Aorta (tissue), 5 donors: ENCODE measurements at regions not wholly inside any gene's neighbourhood (a gene's known extent, or its start where the extent isn't known, plus 50 kb on each side); places are given as distances from the start of the nearest gene placed in this dataset.

Experiments used
- ATAC-seq: fragments of 200-7000 bp; cut with Tn5 transposase; one replicate; pipeline ENCODE4 v1.9.1; 2022; ENCODE audit warnings: moderate library complexity; ENCODE audit not compliant: low FRiP score
- DNase-seq, 2 donors: peaks; one replicate each; pipeline ENCODE4 v3.0.0-alpha.2; 2020
- H3K27ac ChIP-seq, 2 donors: one replicate each; pipeline ENCODE4 v1.5.1; 2013; ENCODE audit warnings: low read length in 2 of 2, mild to moderate bottlenecking in 2 of 2, moderate library complexity in 2 of 2, control low read depth in 1 of 2, inconsistent platforms in 1 of 2, low read depth in 1 of 2
- H3K27me3 ChIP-seq, 2 donors: one replicate each; pipeline ENCODE4 v1.6.1; 2013; ENCODE audit warnings: control low read depth in 1 of 2, low read length in 1 of 2, mild to moderate bottlenecking in 1 of 2, moderate library complexity in 1 of 2; ENCODE audit not compliant: insufficient read depth in 2 of 2, control insufficient read depth in 1 of 2
- H3K36me3 ChIP-seq, 2 donors: one replicate each; pipeline ENCODE4 v1.6.1; 2013; ENCODE audit warnings: control low read depth in 1 of 2, low read length in 1 of 2, mild to moderate bottlenecking in 1 of 2; ENCODE audit not compliant: insufficient read depth in 2 of 2, control insufficient read depth in 1 of 2
- H3K4me1 ChIP-seq, 2 donors: one replicate each; pipeline ENCODE4 v1.6.1; 2013; ENCODE audit warnings: low read length in 2 of 2, control low read depth in 1 of 2, mild to moderate bottlenecking in 1 of 2, moderate library complexity in 1 of 2; ENCODE audit not compliant: insufficient read depth in 2 of 2, control insufficient read depth in 1 of 2
- H3K4me3 ChIP-seq, 2 donors: one replicate each; pipeline ENCODE4 v1.5.1; 2013; ENCODE audit warnings: low read length in 2 of 2, control low read depth in 1 of 2, mild to moderate bottlenecking in 1 of 2
- H3K9me3 ChIP-seq: one replicate; pipeline ENCODE4 v1.6.1; 2013; ENCODE audit warnings: mild to moderate bottlenecking, low read length; ENCODE audit not compliant: control insufficient read depth
- WGBS, 2 donors: extraction: QIAGEN DNeasy Blood & Tissue Kit; methylation state at CpG; one replicate each; pipeline ENCODE4 v1.1.7; 2013; 5-methylcytosine and 5-hydroxymethylcytosine counted together
- intact Hi-C, 2 donors: fragments of 100-400 bp; cut with DNase I; formaldehyde crosslinking; loops; one replicate each; pipeline versions ENCODE4 v1.14.2 to v1.15.0; 2022
- donor health status: healthy with polysubstance abuse.
- donor health status: Bipolar disorder and iron deficiency.
- donor health status: DM: no; HTN: no; CAD: no.
- donor health status: DM: no; HTN: no; CAD: no.
- donor health status: DM: yes; HTN: yes; CAD: no.

DNA sequence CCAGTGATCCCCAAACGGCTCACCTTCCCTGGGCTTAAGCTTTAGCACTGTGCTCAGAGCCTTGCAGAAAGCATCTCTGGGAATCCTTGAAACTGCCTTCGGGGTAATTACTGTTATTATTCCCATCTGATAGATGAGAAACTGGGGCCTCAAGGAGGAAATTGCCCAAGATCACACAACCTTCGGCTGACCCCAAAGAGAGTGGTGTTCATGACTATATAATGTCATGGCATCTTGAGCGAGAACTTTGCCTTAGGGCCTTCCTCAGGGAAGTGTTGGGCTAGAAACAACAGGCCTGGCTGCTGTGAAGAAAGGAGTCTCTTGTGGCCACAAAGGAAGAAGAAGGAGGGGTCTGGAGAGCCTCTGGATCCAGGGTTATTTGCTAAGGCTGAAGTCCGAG is 388.7 kb upstream of the CFAP20DC start:
- H3K36me3 ChIP-seq: no peaks in the 10 kb centered on the region
- H3K4me1 ChIP-seq: no peaks in the 10 kb centered on the region
- no peaks in the 10 kb centered on the region for H3K27me3 ChIP-seq
- no peak overlapping the region for H3K27ac ChIP-seq
- H3K4me3 ChIP-seq: no peak overlapping the region
- ATAC-seq (no peak), DNase-seq (no peak)
- WGBS, 2 donors: 87 to 91% methylated on average over 5 of the region's 5 CpGs
- H3K9me3 ChIP-seq: no peaks in the 10 kb centered on the region
- intact Hi-C loops: no loop called here

GRCh38 chr3:59436164-59436958 is 386.5 kb upstream of the CFAP20DC start:
- ATAC-seq: no peak
- H3K9me3 ChIP-seq: no peaks in the 10 kb centered on the region
- intact Hi-C loops: no loop called here
- H3K4me1 ChIP-seq: no peaks in the 10 kb centered on the region
- no peak overlapping the region for H3K4me3 ChIP-seq
- no peak overlapping the region for H3K27ac ChIP-seq
- H3K36me3 ChIP-seq: no peaks in the 10 kb centered on the region
- 60 to 67% methylated on average over 2 of the region's 2 CpGs for WGBS, 2 donors
- no peaks in the 10 kb centered on the region for H3K27me3 ChIP-seq
- DNase-seq: no peak

- no peaks in the 10 kb centered on the region for H3K9me3 ChIP-seq
- 80 to 84% methylated on average over 4 of the region's 4 CpGs for WGBS, 2 donors
- ATAC-seq (no peak), DNase-seq (no peak)
- no peaks in the 10 kb centered on the region for H3K36me3 ChIP-seq
- no peak overlapping the region for H3K4me3 ChIP-seq
- H3K27ac ChIP-seq: no peak overlapping the region
- H3K4me1 ChIP-seq: no peaks in the 10 kb centered on the region
- intact Hi-C loops: no loop called here
- no peaks in the 10 kb centered on the region for H3K27me3 ChIP-seq
Observed at GRCh38 chr3:59433546-59433945, 383.7 kb upstream of the CFAP20DC start.

DNA sequence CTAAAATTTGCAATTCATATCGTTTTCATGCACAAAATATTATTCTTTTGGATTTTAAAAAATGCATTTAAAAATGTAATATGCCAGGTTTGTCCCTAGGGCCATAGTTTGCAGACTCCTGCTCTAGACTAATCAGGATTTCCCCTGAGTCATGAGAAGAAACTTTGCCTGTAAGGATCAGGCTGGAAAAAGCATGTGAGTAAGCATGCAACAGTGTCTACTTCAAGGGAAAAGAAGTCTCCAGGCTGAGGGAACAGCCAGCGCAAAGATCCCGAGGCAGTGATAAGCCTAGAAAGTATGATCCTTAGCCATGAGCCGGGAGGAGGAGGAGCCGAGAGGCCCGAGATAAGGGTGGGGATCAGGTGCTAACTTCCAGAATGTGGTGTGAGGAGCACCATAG is 382.8 kb upstream of the CFAP20DC start:
- H3K4me3 ChIP-seq: no peak overlapping the region
- intact Hi-C loops: no loop called here
- DNase-seq (no peak), ATAC-seq (no peak)
- no peaks in the 10 kb centered on the region for H3K4me1 ChIP-seq
- H3K27me3 ChIP-seq: no peaks in the 10 kb centered on the region
- 72 to 76% methylated on average over 6 of the region's 6 CpGs for WGBS, 2 donors
- H3K36me3 ChIP-seq: no peaks in the 10 kb centered on the region
- no peaks in the 10 kb centered on the region for H3K9me3 ChIP-seq
- no peak overlapping the region for H3K27ac ChIP-seq

GRCh38 chr3:59430341-59430740 is 380.5 kb upstream of the CFAP20DC start:
- Histone ChIP-seq H3K36me3 (no peaks in the 10 kb centered on the region), H3K27me3 (no peaks in the 10 kb centered on the region), H3K4me1 (no peaks in the 10 kb centered on the region), H3K4me3 (no peak overlapping the region), H3K9me3 (no peaks in the 10 kb centered on the region), H3K27ac (no peak overlapping the region)
- intact Hi-C loops: no loop called here
- ATAC-seq (no peak), DNase-seq (no peak)
- 51 to 74% methylated on average over 7 of the region's 7 CpGs for WGBS, 2 donors

DNA sequence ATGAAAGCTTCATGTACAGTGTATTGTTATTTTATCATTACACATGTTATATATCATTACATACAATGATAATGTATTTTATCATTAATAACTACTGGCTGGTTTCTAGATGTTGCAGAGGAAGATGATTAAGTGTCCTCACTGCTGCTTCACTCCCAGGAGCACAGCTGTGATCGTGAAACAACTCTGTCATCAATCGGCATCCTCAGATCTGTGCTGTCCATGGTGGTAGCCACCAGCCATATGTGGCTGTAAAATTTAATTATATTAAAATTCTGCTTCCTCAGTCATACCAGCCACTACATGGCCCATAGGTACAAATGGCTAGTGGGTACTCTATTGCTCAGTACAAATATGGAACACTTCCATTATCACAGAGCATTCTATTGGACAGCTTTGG is 379.4 kb upstream of the CFAP20DC start:
- DNase-seq (no peak), ATAC-seq (no peak)
- H3K36me3 ChIP-seq: no peaks in the 10 kb centered on the region
- H3K27me3 ChIP-seq: no peaks in the 10 kb centered on the region
- intact Hi-C loops: no loop called here
- WGBS, 2 donors: 53 to 67% methylated on average over 2 of the region's 2 CpGs
- no peak overlapping the region for H3K27ac ChIP-seq
- no peaks in the 10 kb centered on the region for H3K4me1 ChIP-seq
- no peak overlapping the region for H3K4me3 ChIP-seq
- no peaks in the 10 kb centered on the region for H3K9me3 ChIP-seq

DNA sequence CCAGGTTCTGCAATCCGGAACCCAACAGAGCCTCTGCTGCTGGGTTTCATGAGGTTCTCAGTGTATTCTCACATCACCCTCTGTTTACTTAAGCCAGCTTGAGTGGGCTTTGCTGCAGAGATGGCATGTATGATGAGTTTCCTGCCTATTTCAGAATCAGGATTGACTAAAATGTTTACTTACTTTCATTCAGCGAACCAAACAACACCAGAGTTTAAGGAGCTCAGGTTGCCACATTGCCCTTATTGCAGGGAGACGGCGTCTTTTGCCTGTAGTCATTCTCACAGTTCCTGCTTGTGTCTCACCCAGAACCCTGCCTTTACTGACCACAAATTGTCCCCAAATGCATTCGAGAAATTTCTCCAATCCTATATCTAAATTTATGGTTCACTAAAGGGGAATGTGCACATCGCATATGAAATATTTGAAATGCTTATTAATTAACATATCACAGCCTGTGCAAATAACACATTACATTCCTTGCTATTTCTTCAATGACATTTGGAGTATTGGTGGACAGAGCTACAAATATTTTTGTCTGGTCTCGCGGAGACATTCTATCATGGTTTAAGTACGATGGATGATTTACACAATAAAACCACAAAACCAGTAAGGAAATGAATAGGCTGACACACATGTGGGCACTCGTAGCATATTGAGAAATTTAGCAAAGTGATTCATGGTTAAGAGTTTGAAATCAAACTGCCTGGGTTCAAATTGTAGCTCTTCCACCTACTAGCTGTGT is 377.2 kb upstream of the CFAP20DC start:
- DNase-seq (no peak), ATAC-seq (no peak)
- no peaks in the 10 kb centered on the region for H3K36me3 ChIP-seq
- H3K27ac ChIP-seq: no peak overlapping the region
- no peak overlapping the region for H3K4me3 ChIP-seq
- WGBS, 2 donors: 39 to 61% methylated on average over 10 of the region's 10 CpGs
- H3K27me3 ChIP-seq: no peaks in the 10 kb centered on the region
- no peaks in the 10 kb centered on the region for H3K9me3 ChIP-seq
- H3K4me1 ChIP-seq: no peaks in the 10 kb centered on the region
- intact Hi-C loops: no loop called here

- WGBS, 2 donors: 70 to 73% methylated on average over 5 of the region's 5 CpGs
- Histone ChIP-seq H3K4me1 (no peaks in the 10 kb centered on the region), H3K27me3 (no peaks in the 10 kb centered on the region), H3K4me3 (no peak overlapping the region), H3K36me3 (no peaks in the 10 kb centered on the region), H3K9me3 (no peaks in the 10 kb centered on the region), H3K27ac (no peak overlapping the region)
- ATAC-seq: no peak
- intact Hi-C loops: no loop called here
- DNase-seq: no peak
Observed at GRCh38 chr3:59425942-59426341, 376.1 kb upstream of the CFAP20DC start.

DNA sequence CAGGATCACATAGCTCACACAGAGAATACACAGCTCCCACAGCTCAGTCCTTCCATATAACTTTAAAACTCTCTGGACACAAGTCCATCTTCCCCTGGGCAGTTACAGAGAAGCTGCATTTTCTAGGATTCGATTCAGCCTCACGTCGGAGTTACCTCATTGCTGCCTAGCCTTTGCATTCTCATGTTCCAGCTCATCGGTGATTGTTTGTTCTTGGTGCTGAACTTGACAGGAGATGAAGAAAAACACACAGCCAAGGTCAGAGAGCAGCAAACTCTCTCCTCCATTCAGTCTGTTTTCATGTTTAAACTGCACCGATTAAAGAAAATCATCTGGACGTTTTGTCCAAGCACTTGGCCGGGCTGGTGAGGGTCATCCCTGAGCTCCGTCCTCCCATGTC is 375.5 kb upstream of the CFAP20DC start:
- H3K27ac ChIP-seq: no peak overlapping the region

More for the DNA sequence above, 375.5 kb upstream of the CFAP20DC start:
- no peaks in the 10 kb centered on the region for H3K9me3 ChIP-seq
- no peaks in the 10 kb centered on the region for H3K36me3 ChIP-seq
- no peaks in the 10 kb centered on the region for H3K4me1 ChIP-seq
- 33 to 38% methylated on average over 8 of the region's 8 CpGs for WGBS, 2 donors
- H3K27me3 ChIP-seq: no peaks in the 10 kb centered on the region
- ATAC-seq (no peak), DNase-seq (no peak)
- H3K4me3 ChIP-seq: no peak overlapping the region
- intact Hi-C loops: no loop called here
